Germinal center (tissue), 1 donor: ENCODE measurements at regions not wholly inside any gene's neighbourhood (a gene's known extent, or its start where the extent isn't known, plus 50 kb on each side); places are given as distances from the start of the nearest gene placed in this dataset.
"Not testable (repeated sequence)": the region's sequence is repeated elsewhere in the genome, so short reads cannot be mapped to it uniquely, and the experiment has no call there.

ENCODE experiments used
- DNase-seq: peaks from one replicate; pipeline ENCODE4 v3.0.0; 2012; ENCODE audit warnings: mixed read lengths, low spot score

DNA sequence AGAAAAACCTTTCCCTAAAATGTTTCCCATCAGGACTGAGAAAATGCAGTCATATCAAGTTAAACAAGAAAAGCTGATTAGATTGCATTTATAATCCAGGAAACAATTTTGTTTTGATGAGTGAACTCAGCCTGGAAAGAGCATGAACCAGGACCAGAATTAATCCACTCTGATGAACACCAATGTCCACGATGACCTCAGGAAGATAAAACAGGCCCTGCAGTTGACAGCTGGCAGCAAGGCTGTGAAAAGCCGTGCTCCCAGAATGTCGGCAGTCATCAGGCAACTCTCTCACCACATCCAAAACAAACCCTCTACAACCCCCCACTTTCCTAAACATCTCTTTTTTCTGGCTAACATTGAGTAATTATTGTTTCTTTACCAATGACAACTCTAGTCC is 74.0 kb upstream of the PROKR2 start:
- no peak for DNase-seq

DNA sequence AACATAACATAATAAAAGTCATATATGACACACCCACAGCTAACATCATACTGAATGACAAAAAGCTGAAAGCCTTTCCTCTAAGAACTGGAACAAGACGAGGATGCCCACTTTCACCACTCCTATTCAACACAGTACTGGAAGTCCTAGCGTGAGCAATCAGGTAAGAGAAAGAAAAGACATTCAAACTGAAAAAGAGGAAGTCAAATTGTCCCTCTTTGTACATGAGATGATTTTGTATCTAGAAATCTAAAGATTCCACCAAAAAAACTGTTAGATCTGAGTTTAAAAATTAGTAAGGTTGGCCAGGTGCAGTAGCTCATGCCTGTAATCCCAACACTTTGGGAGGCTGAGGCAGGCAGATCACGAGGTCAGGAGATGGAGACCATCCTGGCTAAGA is 70.1 kb upstream of the PROKR2 start:
- not testable (repeated sequence) for DNase-seq

DNA sequence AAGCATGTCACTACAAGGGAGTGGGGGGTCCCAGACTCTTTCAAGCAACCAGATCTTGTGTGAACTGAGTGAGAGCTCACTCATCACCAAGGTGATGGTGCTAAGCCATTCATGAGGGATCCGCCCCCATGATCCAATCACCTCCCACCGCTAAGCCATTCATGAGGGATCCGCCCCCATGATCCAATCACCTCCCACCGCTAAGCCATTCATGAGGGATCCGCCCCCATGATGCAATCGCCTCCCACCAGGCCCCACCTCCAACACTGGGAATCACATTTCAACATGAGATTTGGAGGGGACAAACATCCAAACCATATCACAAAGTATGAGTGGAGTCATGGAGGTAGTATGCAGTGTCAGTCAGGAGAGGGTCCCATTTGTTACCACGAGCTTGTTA is 64.8 kb upstream of the PROKR2 start:
- not testable (repeated sequence) for DNase-seq

DNA sequence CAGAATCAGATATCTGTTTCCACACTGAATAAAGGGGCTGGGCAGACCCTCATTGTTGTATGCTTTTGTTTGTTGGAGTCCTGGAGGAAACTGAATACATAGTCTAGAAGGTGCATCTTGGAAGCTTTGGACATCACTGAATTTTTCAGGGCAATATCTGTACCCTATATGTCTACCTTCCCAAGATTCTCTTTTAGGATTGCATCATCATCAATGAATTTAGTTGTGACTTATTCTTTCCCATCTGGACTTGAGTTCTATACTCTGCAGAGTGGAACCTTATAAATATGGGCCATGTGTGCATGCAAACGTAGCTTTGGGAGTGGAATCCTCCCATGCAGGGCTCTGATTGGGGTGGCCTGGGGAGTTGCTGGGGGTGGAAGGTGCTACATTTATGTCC is 60.7 kb upstream of the PROKR2 start:
- DNase-seq, result no peak

DNA sequence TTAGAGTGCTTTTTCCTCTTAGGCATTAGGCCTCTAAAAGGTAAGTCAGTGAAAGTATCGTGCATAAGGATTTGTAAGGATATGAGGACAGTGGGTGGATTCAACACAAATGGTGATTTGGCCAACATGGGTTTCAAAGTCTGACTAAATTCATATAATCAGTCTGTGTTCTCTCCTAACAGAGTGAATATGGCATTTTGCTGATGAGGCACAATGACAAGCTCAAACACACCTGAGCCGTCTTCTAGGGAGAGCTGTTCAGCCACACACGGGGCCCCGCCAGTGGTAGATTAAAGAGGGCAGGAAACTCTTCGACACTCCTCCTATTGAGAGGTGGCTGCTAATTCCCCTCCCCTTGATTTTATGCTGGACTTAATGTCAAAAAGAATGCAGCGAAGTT is 59.5 kb upstream of the PROKR2 start:
- no peak for DNase-seq

DNA sequence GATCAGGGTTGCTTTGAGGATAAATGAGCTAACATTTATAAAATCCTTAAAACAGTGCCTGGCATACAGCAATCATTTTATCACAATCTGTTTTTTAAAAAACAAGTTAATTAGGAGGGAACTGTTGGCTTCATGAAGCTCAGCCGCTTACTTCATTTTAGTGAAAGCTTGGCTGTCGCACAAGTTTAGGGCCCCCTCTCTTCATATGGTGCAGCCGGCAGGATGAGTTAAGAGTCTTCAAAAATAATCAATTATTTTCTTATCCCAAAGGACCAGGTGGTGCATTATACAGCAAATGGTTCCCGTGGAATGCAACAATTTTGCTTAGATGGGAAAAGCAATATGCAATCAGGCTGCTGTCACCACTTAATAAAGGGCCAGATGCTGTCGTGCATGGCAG is 57.4 kb upstream of the PROKR2 start:
- no peak for DNase-seq

DNA sequence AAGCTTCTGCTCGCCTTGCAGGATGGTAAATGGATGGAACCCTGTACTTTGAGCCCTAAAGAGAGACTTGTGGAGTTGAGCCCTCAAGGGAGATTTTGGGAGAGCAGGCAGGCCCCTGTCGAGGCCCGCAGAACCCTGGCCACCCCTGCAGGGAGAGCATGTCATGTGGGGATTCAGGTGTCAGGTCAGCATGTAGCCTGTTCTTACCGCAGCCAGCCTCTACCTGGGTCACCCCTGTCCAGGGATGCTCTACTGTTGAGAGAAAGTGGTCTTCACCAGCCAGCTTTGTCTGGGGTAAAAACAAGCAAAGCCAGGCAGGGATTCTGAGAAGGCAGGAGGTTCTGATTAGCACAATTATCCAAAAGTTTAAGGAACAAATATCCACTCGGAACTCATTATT is 55.6 kb upstream of the PROKR2 start:
- DNase-seq, result no peak

DNA sequence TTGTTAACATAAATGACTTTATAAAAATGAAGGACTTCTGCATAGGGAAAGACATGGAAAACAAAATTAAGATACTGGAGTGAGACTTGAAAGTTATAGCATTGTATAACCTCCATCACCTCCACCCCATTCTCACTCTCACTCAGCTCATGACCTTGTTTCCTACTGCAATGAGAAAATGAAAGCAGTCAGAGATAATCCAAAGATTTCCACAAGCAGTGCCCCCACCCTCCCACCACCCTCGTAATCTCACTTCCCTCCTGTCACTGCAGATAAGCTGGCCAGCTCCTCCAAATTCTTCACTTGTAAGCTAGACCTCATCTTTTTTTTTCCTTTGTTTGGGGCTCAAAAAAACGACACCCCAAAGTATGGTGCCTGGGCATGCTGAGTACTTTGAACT is 52.9 kb upstream of the PROKR2 start:
- no peak for DNase-seq
